ENCODE measurements at regions not wholly inside any gene's neighbourhood (a gene's known extent, or its start where the extent isn't known, plus 50 kb on each side); places are given as distances from the start of the nearest gene placed in this dataset.

DNA sequence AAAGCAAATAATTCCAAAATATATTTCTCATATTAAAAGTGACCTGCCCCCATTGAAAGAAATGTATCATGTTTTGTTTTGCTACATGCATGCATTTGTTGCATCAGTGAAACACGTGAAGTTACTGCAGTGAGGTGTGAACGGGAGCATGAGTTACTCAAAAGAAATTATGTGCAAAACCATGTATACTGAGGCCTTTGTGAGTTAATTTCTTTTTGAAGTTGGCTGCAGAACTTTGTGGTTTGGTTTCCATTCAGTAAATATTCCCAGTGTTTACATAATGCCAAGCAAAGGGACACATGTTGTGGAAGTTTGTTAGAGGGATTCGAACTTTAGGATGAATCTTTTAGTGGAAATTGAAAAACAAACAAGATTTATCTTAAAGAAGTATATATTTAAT, 619.4 kb upstream of the ADAMTS5 start:
- Mint-ChIP-seq H3K9me3 (peaks cover 2% of the 10 kb centered on the region), H3K4me3 (no peak overlapping the region), H3K27me3 (ENCODE audit: low read depth) (no peaks in the 10 kb centered on the region), H3K27ac (no peak overlapping the region), H3K36me3 (ENCODE audit: low read depth) (no peaks in the 10 kb centered on the region), H3K4me1 (ENCODE audit: low read depth) (no peaks in the 10 kb centered on the region)
- intact Hi-C loops (cut with micrococcal nuclease) = no loop called here
- no peak for DNase-seq
- CTCF ChIA-PET = no interaction called here

DNA sequence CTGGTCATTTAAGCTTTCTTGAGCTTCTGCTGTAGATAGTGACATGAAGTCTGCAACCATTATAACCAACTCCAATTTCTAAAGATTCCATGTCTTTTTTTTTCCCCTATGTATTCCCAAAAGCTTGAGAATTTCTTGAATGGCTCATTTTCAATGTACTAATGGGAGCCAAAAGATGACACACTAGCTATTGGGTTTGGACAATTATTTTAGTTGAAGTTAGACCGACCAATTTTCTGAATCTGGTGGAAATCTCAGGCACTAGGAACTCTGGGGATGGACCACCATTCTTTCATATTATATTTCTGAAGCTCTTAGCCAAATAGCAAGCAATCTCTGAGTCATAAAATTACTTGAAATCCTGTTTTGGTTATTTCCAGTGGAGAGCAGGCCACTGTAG, 617.4 kb upstream of the ADAMTS5 start:
- intact Hi-C loops (cut with micrococcal nuclease) = no loop called here
- CTCF ChIA-PET = no interaction called here
- DNase-seq = no peak

DNA sequence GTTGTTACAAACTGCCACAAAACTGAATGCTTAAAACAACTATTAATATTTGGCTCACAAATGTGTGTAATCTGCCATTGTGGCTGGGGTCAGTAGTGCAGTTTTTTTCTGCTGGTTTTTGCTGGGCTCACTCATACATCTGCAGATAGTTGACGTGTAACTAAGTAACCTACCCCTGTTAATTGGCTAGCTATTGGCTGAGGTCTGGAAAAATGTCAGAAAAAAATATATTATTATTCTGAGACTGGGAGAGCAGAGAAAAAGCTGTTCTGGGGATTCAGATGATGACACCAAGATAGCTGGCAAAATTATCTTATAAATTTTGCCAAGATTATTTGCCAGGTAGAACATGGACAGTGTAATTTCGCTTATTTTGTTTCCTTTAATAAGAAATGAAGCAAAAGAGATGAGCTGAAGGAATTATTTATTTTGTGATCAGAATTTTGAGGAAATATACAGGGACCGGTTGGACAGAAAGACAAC, 616.1 kb upstream of the ADAMTS5 start:
- Mint-ChIP-seq H3K4me1 (ENCODE audit: low read depth) (no peaks in the 10 kb centered on the region), H3K27ac (no peak overlapping the region), H3K9me3 (no peaks in the 10 kb centered on the region), H3K27me3 (ENCODE audit: low read depth) (no peaks in the 10 kb centered on the region), H3K4me3 (no peak overlapping the region), H3K36me3 (ENCODE audit: low read depth) (no peaks in the 10 kb centered on the region)
- DNase-seq = no peak
- CTCF ChIA-PET = interaction anchor here (0.5 kb wide), 1 partner anchor 42 kb away, joined by 4 read pairs; no protein-coding TSS in a partner anchor
- intact Hi-C loops (cut with micrococcal nuclease) = no loop called here

More for the DNA sequence above, 617.4 kb upstream of the ADAMTS5 start:
- Mint-ChIP-seq H3K27me3 (ENCODE audit: low read depth) (no peaks in the 10 kb centered on the region), H3K9me3 (no peaks in the 10 kb centered on the region), H3K27ac (no peak overlapping the region), H3K4me1 (ENCODE audit: low read depth) (no peaks in the 10 kb centered on the region), H3K4me3 (no peak overlapping the region), H3K36me3 (ENCODE audit: low read depth) (no peaks in the 10 kb centered on the region)

DNA sequence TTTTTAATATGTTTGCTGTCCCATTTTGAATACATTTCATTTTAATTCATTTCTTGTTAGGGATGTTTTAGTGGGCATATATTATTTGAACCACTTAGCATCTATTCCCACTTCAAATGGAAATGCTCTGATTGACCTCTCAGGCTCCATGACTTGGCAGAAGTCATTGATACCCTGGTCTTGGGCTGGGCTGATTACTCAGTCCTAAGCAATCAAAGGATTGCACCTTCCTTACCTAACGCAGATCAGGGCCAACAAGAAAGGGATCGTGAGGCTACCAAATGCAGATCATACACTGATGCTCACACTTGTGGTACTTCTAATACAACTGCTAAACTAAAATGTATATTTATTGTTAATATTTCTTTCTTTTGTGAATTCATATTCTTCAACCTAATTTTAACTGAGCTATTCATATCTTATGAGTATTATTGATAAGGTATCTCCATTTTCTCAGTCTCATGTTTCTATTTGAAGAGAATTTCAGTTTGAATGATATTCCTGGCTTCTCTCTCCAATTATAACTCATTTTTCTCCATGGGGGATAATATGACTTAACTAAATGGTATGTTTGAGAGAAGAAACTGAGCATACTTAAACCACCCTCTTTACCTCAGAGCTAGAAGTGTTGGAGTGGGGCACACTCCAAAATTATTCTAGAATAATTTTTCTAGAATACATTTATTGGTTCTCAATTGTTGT, 615.5 kb upstream of the ADAMTS5 start:
- Mint-ChIP-seq H3K4me3 (no peak overlapping the region), H3K4me1 (ENCODE audit: low read depth) (no peaks in the 10 kb centered on the region), H3K9me3 (no peaks in the 10 kb centered on the region), H3K27ac (no peak overlapping the region), H3K27me3 (ENCODE audit: low read depth) (no peaks in the 10 kb centered on the region), H3K36me3 (ENCODE audit: low read depth) (no peaks in the 10 kb centered on the region)
- CTCF ChIA-PET = no interaction called here
- no peak for DNase-seq
- intact Hi-C loops (cut with micrococcal nuclease) = no loop called here

DNA sequence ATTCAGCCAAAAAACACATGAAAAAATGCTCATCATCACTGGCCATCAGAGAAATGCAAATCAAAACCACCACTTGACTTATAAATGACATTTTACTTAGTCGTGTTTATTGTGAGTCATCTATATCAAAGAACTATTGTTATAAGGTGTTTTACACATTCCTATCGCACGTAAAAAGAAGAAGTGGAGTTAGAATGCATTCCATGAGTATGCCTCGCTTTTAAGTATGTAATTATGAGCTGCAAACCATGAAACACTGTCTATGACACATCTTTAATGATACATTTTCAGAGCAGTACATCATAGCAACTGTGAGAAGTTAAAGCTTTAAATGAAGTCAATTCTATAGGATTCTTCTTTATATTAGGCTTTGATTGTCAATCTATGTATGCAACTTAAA, 614.3 kb upstream of the ADAMTS5 start:
- CTCF ChIA-PET = no interaction called here
- intact Hi-C loops (cut with micrococcal nuclease) = no loop called here
- Mint-ChIP-seq H3K27ac (no peak overlapping the region), H3K4me3 (no peak overlapping the region), H3K27me3 (ENCODE audit: low read depth) (no peaks in the 10 kb centered on the region), H3K36me3 (ENCODE audit: low read depth) (no peaks in the 10 kb centered on the region), H3K4me1 (ENCODE audit: low read depth) (no peaks in the 10 kb centered on the region), H3K9me3 (no peaks in the 10 kb centered on the region)
- no peak for DNase-seq

DNA sequence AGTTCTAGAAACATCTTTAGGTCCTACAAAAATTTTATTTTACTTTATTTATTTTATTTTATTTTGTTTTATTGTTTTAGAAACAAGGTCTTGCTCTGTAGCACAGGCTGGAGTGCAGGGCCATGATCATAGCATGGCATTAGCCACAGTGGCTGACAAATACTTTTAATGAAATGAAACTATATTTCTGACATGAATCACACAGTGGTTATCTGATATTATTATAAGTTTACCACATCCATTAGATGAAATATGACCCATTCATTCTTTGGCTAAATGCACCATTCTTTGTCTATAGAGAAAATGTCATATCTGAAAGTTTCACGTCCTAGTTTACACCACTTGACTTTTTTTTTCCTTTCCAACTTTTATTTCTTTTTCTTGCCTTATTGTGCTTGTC, 613.4 kb upstream of the ADAMTS5 start:
- intact Hi-C loops (cut with micrococcal nuclease) = no loop called here
- Mint-ChIP-seq H3K4me3 (no peak overlapping the region), H3K27me3 (ENCODE audit: low read depth) (no peaks in the 10 kb centered on the region), H3K4me1 (ENCODE audit: low read depth) (no peaks in the 10 kb centered on the region), H3K36me3 (ENCODE audit: low read depth) (no peaks in the 10 kb centered on the region), H3K27ac (no peak overlapping the region), H3K9me3 (no peaks in the 10 kb centered on the region)
- CTCF ChIA-PET = no interaction called here
- no peak for DNase-seq

DNA sequence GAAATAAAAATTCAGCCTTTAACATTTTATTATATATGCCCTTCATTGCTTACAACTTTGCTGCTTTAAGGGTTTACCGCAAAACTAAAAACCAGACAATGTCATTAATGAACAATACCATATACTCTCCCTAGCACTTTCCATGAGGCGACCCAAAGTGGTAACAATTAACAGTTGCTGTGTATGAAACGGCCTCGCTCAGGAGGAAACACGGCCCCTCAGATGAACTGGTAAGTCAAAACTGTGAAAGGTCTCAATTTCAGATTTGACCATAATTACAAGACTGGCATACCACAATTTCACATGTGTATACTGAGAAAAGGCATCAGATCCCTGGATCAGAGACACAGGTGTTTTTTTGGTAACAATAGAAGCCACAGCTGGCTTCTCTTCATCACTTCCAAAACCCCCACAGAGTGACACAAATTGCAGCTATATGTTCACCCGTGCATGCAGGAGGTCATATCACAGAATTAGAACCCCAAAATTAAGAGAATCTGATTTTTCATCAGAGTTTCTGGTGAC, 611.9 kb upstream of the ADAMTS5 start:
- Mint-ChIP-seq H3K9me3 (no peaks in the 10 kb centered on the region), H3K27me3 (ENCODE audit: low read depth) (no peaks in the 10 kb centered on the region), H3K4me3 (no peak overlapping the region), H3K4me1 (ENCODE audit: low read depth) (no peaks in the 10 kb centered on the region), H3K36me3 (ENCODE audit: low read depth) (no peaks in the 10 kb centered on the region), H3K27ac (no peak overlapping the region)
- no peak for DNase-seq
- intact Hi-C loops (cut with micrococcal nuclease) = no loop called here
- CTCF ChIA-PET = interaction anchor here (0.8 kb wide), 1 partner anchor 14 kb away, joined by 3 read pairs; no protein-coding TSS in a partner anchor

DNA sequence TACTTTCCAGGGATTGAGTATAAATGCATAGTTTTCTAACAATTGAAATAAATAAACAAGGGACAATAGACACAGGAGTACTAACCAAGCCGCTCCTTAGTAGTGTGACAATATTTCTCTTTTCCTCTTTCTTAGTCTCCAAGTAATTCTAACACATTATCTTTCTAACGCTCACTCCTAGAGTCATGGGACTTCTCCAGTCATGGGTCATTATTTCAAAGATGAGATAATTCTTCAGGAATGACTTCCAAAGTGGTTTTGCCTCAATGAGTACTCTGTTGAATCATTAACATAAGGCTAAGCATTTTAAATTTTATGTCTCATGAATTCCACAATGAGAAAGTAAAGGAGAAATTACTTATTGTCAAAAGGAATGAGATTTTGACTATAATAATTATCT, 605.8 kb upstream of the ADAMTS5 start:
- Mint-ChIP-seq H3K27ac (no peak overlapping the region), H3K27me3 (ENCODE audit: low read depth) (no peaks in the 10 kb centered on the region), H3K4me3 (no peak overlapping the region), H3K4me1 (ENCODE audit: low read depth) (no peaks in the 10 kb centered on the region), H3K9me3 (peaks cover 2% of the 10 kb centered on the region), H3K36me3 (ENCODE audit: low read depth) (no peaks in the 10 kb centered on the region)
- DNase-seq = no peak
- intact Hi-C loops (cut with micrococcal nuclease) = no loop called here
- CTCF ChIA-PET = no interaction called here

DNA sequence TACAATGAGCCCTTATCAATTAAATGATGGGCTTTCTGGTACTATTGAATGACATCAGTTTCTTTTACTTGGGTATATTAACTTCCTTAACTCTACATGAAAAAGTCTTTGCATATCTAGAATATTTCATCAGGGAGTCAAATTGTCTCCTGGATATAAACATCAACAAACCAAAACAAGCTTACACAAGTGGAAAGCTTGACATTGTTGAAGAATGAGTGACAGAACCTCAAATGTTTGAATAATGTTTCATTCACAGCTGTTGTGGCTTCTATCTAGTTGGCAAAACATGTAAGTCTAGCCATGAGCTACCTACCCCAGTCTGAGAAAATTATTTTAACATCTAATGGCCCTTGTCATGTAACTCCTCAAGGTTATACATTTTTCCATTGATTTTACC, 604.8 kb upstream of the ADAMTS5 start:
- Mint-ChIP-seq H3K36me3 (ENCODE audit: low read depth) (no peaks in the 10 kb centered on the region), H3K27ac (no peak overlapping the region), H3K4me1 (ENCODE audit: low read depth) (no peaks in the 10 kb centered on the region), H3K4me3 (no peak overlapping the region), H3K27me3 (ENCODE audit: low read depth) (no peaks in the 10 kb centered on the region), H3K9me3 (peaks cover 2% of the 10 kb centered on the region)
- CTCF ChIA-PET = no interaction called here
- no peak for DNase-seq
- intact Hi-C loops (cut with micrococcal nuclease) = no loop called here

DNA sequence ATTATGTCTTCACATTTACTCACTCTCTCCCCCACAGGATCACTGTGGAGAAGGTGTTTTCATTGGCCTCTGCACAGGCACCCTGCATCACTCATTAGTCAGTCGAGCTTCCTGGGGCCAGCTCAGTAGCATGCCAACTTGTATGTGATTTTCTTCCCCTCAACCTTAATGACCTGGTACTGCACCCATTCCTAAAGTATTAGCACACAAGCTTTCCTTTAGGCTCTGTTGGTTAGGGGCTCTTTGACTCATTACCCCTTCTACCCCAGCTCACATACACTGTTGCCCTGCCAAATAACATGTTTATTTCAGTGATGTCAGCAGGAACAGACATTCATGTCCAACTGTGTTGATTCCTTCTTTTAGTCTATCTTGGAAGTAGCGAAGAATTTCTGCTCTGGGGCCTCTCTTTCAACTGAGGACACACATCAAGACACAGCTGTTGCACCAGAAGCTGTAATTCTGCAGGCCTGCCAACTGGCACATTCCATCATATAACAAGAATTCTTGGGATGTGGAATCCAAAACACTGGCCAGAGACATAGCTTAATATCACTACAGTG, 603.5 kb upstream of the ADAMTS5 start:
- H3K9me3 Mint-ChIP-seq = peaks cover 2% of the 10 kb centered on the region
- CTCF ChIA-PET = no interaction called here
- no peak overlapping the region for H3K4me3 Mint-ChIP-seq
- no peaks in the 10 kb centered on the region for H3K4me1 Mint-ChIP-seq (ENCODE audit: low read depth)
- intact Hi-C loops (cut with micrococcal nuclease) = no loop called here
- H3K27me3 Mint-ChIP-seq (ENCODE audit: low read depth) = no peaks in the 10 kb centered on the region
- H3K36me3 Mint-ChIP-seq (ENCODE audit: low read depth) = no peaks in the 10 kb centered on the region
- no peak for DNase-seq
- H3K27ac Mint-ChIP-seq = no peak overlapping the region

DNA sequence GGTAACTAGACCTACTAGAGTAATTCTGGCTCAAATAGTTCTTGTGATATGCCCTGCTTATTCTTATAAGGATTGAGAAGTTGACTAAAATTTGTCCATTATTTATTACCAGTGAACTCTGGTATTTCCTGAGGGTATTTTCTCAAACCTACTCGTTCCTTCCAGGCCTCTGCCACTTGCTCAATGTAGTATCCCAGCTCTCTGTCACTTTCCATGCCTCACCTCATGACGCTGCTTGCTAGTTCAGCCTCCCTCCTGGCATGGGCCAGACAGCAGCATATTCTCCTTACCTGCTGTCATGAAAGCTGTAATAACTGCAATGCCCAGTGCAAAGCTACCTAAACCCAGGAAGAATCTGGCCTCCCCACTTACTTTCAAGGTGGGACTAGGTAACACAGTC, 602.9 kb upstream of the ADAMTS5 start:
- H3K27ac Mint-ChIP-seq = no peak overlapping the region
- no peaks in the 10 kb centered on the region for H3K4me1 Mint-ChIP-seq (ENCODE audit: low read depth)
- intact Hi-C loops (cut with micrococcal nuclease) = loop anchor here (5.0 kb wide), 1 partner anchor 132 kb away; no protein-coding TSS in a partner anchor
- no peak overlapping the region for H3K4me3 Mint-ChIP-seq
- no peaks in the 10 kb centered on the region for H3K27me3 Mint-ChIP-seq (ENCODE audit: low read depth)
- CTCF ChIA-PET = no interaction called here
- no peak for DNase-seq
- peaks cover 2% of the 10 kb centered on the region for H3K9me3 Mint-ChIP-seq
- H3K36me3 Mint-ChIP-seq (ENCODE audit: low read depth) = no peaks in the 10 kb centered on the region

DNA sequence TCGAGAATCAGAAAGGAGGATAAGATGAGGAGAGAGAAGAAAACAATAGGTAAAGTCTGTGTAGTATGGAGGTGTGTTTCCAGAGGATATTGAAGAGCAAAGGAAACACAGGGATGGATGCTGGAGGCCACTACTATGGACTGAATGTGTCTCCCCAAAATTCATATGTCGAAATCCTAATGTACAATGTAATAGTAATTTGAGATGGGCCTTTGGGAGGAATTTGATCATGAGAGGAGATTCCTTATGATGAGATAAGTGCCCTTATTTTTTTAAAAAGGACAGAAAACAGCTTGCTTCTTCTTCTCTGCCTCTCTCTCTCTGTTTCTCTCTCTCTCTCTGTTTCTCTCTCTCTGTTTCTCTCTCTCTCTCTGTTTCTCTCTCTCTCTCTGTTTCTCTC, 602.2 kb upstream of the ADAMTS5 start:
- intact Hi-C loops (cut with micrococcal nuclease) = loop anchor here (5.0 kb wide), 1 partner anchor 133 kb away; no protein-coding TSS in a partner anchor

DNA sequence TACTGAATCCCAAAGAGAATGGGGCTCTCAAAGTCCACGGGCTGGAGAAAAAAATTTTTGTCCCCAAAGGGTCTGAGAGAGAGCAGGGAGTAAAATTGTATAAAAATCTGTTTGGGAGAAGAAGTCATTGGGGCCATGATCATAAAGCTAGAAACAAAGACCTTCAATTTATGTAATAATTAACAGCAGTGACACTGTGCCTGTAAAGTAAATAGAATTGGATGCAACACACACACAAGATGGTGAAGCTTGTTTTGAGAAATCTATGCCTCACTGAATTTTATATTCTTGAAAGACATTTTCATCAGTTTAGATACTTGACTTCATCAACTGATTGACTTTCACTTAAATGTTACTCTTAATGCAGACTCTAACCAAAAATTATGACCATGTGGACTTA, 600.5 kb upstream of the ADAMTS5 start:
- no peaks in the 10 kb centered on the region for H3K36me3 Mint-ChIP-seq (ENCODE audit: low read depth)
- H3K27ac Mint-ChIP-seq = no peak overlapping the region
- DNase-seq = no peak
- CTCF ChIA-PET = no interaction called here
- no peaks in the 10 kb centered on the region for H3K4me1 Mint-ChIP-seq (ENCODE audit: low read depth)
- peaks cover 2% of the 10 kb centered on the region for H3K9me3 Mint-ChIP-seq
- H3K27me3 Mint-ChIP-seq (ENCODE audit: low read depth) = no peaks in the 10 kb centered on the region
- intact Hi-C loops (cut with micrococcal nuclease) = loop anchor here (5.0 kb wide), 1 partner anchor 135 kb away; no protein-coding TSS in a partner anchor
- H3K4me3 Mint-ChIP-seq = no peak overlapping the region

More for the DNA sequence above, 602.2 kb upstream of the ADAMTS5 start:
- Mint-ChIP-seq H3K27me3 (ENCODE audit: low read depth) (no peaks in the 10 kb centered on the region), H3K4me3 (no peak overlapping the region), H3K36me3 (ENCODE audit: low read depth) (no peaks in the 10 kb centered on the region), H3K27ac (no peak overlapping the region), H3K9me3 (peaks cover 2% of the 10 kb centered on the region), H3K4me1 (ENCODE audit: low read depth) (no peaks in the 10 kb centered on the region)
- DNase-seq = no peak
- CTCF ChIA-PET = no interaction called here

All from activated naive CD4-positive, alpha-beta T cell treated with anti-CD3 and anti-CD28 coated beads for 36 hours (primary cell).